ENCODE measurements at regions not wholly inside any gene's neighbourhood (a gene's known extent, or its start where the extent isn't known, plus 50 kb on each side); places are given as distances from the start of the nearest gene placed in this dataset.
"Not testable (repeated sequence)": the region's sequence is repeated elsewhere in the genome, so short reads cannot be mapped to it uniquely, and the experiment has no call there.

DNA sequence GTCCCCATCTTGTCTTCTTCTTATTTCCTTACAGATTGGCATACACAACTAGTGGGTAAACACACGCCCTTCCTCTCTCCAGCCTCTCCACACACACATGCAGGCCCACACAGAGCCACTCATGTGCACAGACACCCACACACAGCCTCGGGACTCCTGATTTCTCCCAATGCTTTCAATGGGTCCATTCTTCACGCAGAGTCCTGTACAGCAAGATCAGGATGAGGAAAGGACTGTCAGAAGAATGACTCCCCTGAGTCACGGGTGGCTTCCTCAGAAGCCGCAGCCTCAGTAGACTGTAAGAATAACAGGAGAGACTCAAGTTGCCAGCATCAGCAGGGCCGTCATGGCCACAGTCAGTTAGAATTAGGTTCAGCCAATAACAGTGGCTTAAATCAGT lies 109.1 kb upstream of the GLI2 start:
- DNase-seq (ENCODE audit: low read depth in 2 of 2) = no peak

DNA sequence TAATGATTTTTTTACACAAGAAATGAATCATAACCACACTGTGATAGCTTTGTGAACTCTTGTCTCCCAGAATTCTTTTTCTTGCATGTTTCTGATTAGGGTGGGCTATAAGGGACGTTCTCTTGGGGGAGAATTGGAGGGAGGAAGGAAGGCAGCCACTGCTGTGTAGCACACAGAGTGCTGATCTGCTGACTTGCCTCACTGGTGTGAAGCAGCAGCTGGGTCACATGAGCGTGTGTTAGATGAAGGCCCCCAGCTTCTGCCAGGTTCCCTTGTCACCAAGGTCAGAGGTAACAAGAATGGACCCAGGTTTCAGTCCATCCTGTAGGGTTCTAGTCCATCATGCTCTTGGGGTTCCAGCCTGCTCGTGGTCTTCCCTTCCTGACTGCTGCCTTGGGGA lies 107.4 kb upstream of the GLI2 start:
- DNase-seq (ENCODE audit: low read depth in 2 of 2) = no peak

DNA sequence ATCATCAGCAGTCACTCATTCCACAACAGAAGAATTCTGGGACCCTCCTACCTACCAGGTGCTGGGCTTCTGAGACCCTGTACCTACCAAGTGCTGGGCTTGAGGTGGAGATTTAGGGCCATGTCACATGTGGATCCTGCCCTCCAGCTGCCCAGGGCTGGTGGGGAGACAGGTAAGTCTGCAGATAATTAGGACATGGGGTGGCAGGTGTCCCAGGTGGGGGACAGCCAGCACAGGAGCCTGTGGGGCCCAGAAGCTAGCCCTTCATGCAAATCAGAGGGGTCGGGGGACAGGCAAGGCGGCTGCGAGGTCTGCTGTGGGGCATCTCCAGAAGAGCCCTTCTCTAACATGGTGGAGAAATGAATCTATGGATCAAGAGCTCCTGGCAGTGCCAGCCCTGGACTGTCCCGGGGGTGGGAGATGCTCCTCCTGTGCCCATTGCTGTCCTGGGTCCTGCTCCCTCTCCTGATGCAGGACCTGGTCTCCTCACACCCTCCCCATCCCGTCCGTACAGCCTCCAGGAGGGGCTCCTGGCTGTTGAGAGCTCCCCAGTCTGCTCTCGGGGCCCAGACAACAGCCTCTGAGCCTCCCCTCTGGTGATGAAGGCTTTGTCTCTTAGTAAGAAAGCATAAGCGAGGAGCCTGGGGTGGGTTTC lies 106.3 kb upstream of the GLI2 start:
- no peak for DNase-seq (ENCODE audit: low read depth in 2 of 2)

DNA sequence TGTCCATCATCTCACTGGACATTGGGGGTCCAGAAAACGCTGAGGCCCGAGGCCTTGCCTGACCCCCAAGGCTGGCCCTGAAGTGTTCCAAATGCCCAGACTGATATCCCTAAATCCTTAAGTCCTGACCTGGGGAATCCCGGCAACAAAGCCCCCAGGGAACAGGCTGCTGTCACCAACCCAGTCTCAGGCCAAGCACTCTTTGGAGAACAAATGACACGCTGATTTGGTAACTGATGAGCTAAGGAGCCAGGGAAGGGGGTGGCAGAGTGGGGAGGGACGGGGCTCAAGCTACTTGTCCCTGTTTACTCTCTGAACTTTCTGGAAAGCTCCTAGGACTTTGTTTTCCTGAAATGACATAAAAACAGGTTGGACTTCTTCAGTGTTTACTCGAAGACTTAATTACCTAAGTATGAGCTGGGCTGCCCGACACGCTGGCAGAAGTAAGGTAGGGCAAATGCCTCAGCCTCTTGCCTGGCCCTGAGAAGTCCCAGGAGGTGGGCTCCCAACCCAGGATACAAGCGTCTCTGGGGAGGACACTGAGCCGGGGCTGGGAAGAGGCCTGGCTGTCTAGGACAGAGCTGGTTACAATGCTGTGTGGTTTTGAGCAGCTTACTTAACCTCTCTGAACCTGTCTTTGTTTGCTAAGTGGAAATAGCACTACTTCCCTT lies 105.5 kb upstream of the GLI2 start:
- DNase-seq (ENCODE audit: low read depth in 2 of 2) = no peak

DNA sequence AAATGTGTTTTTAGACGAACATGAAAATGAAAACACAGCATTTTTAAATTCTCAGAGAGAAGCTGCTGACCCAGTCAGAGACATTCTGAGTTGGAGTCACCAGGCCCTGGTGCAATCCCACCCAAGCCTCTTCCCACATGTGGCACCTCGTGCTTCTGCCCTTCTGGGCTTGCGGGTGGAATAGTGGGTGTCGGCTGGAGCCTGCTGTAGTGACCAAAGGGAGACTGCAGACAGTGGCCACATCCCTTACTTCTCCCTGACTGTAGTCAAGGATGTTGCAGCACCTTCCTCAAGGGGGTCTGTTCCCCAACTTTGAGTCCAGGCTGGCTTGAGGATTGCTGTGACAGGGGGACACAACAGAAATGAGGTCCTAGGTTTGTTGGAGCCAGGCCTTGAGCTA lies 104.4 kb upstream of the GLI2 start:
- DNase-seq (ENCODE audit: low read depth in 2 of 2) = no peak

DNA sequence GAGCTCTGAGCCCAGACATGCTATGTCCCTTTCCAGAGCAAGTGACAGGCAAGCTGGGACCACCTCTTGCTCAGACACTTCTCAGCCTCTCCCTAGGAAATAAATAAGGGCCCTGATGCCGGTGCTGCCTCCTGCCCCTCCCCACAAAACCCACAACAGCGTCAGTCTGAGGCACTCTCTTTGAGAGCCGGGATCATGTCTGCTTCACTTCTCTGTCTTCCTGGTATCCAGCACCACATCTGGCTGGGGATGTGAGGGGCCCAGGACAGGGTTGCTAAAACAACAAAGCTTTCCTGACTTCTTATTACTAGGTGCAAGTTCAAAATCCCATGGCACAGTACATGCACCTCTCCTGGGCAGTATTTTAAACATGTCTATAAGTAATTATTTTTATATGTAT lies 103.9 kb upstream of the GLI2 start:
- DNase-seq (ENCODE audit: low read depth in 2 of 2) = no peak

DNA sequence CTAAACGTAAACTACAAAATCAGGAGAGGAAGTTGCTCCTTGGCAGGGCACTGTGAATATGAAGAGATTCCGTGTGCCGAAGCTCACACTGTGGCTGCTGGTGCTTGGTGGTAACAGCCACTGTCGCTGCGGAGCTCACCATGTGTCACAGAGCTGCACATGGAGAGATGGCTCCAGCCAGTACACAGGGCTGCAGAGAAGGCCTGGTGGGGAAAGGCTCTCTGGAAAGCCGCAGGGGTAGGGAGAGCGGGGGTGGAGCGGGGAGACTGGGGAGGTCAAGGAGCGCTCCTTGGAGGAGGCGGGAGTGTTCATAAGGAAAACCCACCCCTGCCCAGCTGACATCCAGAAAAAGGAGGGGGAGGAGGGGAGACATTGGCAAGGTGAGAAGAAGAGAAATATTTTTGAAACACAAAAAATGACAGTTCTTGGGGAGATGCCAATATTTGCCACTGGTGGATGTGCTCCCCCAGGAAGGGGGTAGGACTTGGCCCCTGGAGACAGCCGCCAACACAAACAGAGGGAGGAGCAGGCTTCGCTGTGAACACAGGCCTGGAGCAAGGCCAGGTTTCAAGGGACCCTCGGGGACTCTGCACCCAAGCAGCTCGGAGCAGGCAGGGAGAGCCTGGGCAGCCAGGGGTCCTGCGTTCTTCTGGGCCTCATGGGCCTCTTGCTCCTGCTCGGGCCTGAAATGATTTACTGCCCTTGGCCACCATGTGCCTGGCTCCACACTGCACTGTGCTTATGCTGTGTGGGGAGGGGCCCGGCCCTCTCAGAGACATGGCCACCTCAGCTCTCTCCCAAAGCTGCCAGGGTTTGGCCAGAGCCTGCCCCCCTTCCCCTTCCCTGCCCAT lies 102.6 kb upstream of the GLI2 start:
- no peak for DNase-seq (ENCODE audit: low read depth in 2 of 2)

DNA sequence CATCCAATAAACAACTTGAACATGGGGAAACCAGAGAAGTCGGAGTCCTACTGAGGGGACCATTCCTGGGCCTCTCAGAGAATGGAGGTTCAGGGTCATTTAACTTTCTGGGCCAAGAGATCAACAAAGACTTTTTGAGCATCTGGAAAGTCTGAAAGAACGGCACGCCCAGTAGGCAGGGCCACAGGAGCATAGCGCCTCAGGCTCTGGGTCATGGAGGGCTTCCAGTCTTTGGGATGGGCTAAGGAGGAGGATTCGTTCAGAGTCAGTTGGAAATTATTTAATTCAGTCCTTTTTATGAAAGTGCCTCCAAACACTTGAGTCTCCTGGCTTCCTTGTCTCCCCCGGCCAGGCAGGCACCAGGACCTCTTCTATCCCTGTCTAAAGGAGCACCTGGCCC lies 101.1 kb upstream of the GLI2 start:
- no peak for DNase-seq (ENCODE audit: low read depth in 2 of 2)

DNA sequence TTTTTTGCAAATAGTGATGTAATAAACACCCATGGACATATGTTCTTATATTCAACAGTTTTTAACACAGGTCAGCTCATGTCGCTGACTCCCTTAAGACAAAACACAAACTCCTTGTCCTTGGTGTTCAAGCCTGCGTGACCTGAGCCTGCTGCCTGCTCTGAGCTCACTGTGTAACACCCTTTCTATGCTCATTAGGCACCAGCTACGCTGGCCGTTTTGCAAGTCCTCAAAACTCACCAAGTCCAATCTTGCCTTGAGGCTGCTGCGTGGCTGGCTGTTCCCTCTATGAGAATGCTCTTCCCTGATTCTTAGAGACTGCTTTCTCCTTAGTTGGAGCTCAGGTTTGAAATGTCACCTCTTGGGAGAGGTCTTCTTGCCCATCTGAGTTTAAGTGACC lies 100.5 kb upstream of the GLI2 start:
- no peak for DNase-seq (ENCODE audit: low read depth in 2 of 2)

DNA sequence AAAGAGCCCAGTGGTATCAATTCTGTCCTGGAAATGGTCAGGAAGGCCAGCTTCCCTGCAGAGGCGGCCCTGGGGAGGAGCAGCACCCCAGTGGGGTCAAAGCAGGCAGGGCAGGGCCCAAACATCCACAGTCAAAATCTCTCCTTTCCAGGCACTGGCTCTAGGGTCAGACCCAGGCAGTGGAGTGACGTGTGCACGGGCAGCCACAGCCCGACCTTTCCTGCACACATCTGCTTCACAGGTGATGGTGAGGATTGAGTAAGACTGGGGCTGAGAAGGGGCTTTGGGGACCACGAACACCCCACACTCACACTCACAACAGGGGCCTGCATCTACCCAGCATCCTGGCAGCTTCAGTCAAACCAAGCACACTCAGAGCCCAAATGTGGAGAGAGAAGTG lies 97.8 kb upstream of the GLI2 start:
- no peak for DNase-seq (ENCODE audit: low read depth in 2 of 2)

DNA sequence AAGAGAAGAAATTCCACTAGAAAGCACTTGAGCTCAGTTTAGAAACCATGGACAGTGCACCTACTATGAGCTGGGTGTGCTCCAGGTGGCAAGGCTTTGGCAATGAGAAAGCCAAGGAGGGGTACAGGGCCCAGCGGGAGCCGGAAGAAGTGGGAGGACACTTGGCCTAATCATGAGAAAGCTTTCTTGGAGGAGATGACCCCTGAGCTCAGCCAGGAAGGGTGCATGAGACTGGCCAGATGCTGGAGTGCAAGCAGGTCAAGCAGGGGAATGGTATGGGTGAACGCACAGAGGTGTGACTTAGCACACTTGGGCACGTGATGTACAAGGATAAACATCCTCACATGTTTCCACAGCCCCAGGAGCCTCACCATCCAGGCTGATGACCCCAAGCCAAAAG lies 97.2 kb upstream of the GLI2 start:
- no peak for DNase-seq (ENCODE audit: low read depth in 2 of 2)

DNA sequence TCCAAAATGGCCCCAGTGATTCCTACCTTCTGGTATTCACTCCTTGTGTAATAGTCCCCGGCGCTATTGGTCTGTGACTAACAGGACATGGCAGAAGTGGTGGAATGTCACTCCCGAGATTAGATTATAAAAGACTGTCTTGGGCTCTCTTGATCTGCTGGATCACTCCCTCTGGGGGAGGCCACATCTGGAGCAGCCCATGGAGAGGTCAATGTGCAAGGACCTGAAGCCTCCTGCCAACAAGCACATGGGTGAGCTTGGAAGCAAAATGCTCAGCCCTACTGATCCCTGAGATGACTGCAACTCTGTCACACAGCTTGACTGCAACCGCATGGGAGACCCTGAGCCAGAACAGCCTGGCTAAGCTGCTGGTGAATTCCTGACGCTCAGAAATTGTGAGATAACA lies 94.3 kb upstream of the GLI2 start:
- DNase-seq (ENCODE audit: low read depth in 2 of 2) = no peak

DNA sequence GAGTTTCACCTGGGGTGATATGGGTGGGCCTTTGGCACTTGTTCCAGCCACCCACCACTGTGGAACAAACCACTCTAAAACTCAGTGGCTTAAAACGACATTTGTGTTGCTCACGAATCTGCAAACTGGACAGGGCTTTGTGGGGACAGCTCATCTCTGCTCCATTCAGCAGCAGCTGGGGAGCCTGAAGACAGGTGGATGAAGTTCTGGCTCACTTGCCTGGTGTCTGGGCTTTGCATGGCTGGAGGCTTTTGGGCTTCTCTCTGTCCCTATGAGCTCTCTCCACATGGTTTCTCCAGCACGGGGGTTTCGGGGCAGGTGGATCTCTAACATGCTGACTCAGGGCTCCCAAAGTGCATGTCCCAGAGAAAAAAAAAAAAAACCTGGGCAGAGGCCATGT lies 93.0 kb upstream of the GLI2 start:
- no peak for DNase-seq (ENCODE audit: low read depth in 2 of 2)

DNA sequence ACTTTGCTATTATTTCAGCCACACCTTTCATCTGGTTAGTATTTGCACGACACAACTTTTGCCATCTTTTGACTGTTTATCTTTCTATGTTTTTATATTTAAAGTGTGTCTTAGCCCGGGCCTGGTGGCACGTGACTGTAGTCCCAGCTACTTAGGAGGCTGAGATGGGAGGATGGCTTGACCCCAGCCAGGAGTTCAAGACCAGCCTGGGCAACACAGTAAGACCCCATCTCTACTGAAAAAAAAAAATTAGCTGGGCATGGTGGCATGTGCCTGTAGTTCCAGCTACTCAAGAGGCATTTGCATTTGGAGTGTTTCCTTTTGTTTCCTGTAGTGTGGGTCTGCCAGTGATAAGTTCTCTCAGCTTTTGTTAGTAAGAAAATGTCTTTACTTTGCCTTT lies 88.7 kb upstream of the GLI2 start:
- DNase-seq (ENCODE audit: low read depth in 2 of 2) = no peak

DNA sequence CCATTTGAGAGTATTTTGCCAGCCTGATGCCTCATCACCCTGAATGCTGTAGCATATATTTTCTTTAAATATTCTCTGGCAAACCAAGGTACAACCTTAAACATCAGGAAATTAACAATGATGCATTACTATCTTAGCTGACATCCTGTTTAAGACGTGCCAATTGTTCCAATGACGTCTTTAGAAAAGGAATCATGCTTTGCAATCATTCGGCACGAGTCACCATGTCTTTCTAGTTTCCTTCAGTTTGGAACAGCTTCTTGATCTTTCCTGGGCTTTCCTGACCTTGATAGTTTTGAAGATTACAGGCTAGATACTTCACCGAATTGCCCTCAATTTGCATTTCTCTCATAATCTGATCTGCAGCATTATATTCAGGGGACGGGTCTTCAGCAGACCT lies 88.2 kb upstream of the GLI2 start:
- no peak for DNase-seq (ENCODE audit: low read depth in 2 of 2)

DNA sequence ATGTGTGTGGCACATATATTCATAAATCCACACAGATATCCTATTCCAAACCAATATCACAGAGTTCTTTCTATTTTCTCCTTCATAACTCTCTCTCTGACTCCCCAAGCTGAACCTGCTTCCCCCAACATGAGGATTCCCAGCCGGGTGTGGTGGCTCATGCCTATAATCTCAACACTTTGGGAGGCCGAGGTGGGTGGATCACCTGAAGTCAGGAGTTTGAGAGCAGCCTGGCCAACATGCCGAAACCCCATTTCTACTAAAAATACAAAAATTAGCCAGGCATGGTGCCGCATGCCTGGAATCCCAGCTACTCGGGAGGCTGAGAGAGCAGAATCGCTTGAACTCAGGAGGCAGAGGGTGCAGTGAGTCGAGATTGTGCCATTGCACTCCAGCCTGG lies 86.3 kb upstream of the GLI2 start:
- DNase-seq (ENCODE audit: low read depth in 2 of 2) = not testable (repeated sequence)

DNA sequence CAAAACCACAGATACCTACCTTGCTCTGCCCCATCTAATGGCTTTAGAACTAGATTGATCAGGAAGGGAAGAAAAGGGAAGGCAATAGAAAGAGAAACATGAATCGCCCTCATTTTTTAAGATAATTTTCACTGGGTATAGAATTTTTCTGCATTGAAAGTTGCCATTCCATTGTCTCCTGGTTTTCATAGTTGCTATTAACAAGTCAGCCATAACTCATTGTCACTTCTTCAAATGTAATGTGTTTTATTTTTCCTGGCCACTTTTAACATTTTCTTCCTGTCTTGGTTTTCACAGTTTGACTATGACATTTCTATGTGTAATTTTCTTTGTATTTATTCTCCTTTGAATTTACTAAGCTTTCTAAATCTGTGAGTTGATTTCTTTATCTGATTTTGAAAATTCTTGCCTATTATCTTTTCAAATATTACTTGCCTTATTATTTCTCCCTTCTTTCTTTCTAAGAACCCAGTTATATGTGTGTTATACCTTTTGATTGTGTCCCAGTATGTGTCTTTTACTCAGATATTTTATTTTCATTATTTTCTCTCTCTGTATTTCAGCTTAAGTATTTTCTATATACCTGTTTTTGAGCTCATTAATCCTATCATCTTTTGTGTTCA lies 85.5 kb upstream of the GLI2 start:
- DNase-seq (ENCODE audit: low read depth in 2 of 2) = no peak

DNA sequence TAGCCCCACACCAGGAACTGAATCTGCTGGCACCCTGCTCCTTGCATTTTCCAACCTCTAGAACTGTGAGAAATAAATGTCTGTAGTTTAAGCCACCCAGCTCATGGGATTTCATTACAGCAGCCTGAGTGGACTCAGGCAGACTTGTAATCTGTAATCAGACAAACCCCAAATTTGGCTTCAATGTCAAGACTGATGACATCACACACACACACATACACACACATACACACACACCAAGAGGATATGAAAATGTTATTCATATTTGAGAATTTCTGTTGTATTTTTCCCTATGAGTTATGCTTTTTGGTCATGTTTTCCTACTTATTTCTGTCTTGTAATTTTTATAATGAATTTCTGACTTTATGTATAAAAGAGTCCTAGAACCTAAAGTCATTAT lies 83.8 kb upstream of the GLI2 start:
- DNase-seq (ENCODE audit: low read depth in 2 of 2) = no peak

DNA sequence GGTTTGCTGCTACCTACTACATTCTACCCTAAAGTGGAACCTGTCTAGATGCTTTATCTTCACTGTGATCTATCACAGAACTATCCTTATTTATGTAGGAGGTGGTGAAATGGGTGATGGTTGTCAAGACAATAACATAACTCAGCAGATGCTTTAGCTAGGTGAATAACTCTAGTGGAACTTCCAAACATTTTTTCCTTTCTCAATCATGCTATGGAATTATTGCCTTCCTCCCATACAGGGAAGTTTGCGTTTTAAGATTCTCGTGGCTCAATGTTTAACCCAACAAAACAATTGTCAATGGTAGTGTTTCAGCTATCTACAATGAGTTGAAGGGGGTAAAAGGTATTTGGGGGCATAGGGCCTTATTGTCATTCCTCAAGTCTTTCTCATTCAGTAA lies 82.6 kb upstream of the GLI2 start:
- DNase-seq (ENCODE audit: low read depth in 2 of 2) = no peak

DNA sequence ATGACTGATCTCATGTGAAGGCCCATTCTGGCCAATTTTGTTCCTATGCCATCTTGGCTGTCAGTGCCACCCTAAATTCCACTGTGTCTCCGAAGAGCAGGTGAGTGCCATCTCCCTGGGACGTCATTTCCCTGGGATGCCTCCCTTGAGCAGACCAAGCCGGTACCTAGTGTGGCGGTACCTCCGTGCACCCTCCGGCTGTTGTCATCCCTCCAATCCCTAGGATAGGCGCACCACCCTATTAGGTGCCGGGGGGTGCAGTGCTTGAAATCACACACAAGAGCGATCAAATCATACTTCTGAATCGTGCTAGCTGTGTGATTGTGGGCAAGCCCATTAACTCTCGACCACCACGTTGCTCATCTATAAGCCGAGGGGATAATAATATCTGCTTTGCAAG lies 81.8 kb upstream of the GLI2 start:
- no peak for DNase-seq (ENCODE audit: low read depth in 2 of 2)

DNA sequence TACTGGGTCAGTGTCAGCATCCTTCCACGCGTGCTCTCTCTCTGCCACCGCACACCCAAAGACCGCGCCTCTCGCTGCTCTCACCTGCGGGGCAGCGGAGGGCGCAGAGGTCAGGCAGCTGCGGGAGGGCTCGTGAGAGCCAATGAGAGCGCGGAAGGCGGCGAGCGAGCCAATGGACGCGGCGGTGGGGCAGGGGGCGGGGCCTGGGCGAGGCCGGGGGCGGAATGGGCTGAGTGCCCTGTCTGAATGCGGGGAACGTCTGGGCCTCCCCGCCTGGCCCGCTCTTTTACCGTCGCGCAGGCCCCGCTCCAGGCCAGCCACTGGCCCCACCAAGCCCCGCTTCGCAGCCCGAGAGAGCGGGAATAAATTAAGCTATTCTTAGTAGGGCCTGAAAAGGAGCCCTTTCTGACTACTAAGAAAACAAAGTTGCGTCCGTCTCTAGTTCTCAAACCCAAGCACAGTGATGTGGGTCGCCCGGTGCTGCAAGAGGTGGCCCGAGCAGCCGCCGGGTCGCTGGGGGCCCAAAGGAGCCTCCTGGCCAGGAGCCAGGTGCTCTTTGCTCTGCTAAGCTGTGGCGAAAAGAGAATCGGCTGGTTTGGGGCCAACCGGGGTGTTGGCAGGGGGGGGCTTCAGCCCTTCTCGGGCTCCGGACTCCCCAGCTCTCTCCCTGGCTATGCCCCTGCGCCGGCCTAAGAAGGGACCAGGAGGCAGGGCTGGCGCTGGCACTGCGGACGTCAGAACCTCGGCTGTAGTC lies 81.1 kb upstream of the GLI2 start:
- no peak for DNase-seq (ENCODE audit: low read depth in 2 of 2)

Measured in stimulated activated CD8-positive, alpha-beta memory T cell treated with anti-CD3 and anti-CD28 coated beads, Interleukin-2, amount 100 ng/mL, for 48 hours (primary cell).